LNCAP (cell line): ENCODE measurements at regions not wholly inside any gene's neighbourhood (a gene's known extent, or its start where the extent isn't known, plus 50 kb on each side); places are given as distances from the start of the nearest gene placed in this dataset.

Source experiments
- CTCF ChIP-seq: fragments of 450-650 bp; IDR thresholded peaks from 2 replicates; pipeline ENCODE4 v1.5.1; 2017; ENCODE audit warnings: mild to moderate bottlenecking

DNA sequence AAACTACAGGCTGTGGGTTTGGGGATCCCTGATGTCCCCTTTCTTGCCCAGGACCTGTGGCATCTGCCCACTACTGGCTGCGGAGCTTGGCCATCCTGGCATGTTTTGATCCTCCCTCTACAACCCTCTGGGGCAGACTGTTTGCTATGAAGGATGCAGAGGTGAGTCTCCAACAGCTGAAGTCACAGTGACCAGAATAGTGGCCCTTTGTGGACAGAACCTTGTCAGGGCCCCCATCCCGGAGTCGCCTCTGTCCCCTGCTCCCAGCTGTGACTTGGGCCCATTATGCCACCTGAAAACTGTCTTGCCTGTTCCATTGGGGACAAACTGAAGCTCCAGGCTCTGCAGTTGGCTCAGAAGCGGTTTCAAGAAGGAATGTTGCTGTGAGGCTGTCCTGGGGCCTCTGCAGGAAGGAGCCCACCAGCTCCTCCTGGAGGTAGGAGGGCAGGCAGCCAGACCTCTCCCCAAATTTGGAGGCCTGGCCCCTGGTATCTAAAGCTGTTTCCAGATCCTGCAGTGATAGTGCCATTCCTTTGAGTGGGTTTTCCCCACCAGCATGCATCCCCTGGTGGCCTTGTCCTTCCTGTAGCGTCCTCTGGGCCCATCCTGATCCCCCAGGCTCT lies 93.3 kb downstream of the BARX1 start:
- no peak for TF ChIP-seq CTCF

GRCh38 chr9:93860694-93861658 lies 94.2 kb downstream of the BARX1 start:
- no peak for TF ChIP-seq CTCF

- TF ChIP-seq CTCF: no peak
Observed at GRCh38 chr9:93859431-93860215, 95.5 kb downstream of the BARX1 start.

DNA sequence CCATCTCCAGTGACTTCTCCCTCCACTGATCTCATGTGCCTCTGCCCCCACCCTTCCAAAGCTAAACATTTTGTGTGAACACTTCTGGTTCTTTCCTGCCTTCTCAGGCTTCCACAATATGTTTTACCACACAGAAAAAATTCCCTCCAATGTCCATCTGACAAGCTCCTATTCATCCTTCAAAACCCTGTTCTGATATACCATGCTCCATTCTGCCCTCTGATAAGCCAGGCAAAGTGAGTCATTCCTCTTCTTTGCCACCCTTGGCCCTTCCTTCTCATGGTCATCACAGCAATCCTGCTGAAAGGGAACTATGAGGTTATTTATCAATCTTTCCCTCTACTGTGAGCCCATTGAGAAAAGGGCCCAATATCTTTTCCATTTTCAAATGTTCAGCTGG lies 97.6 kb downstream of the BARX1 start:
- no peak for TF ChIP-seq CTCF

GRCh38 chr9:93852728-93853127 lies 102.4 kb downstream of the BARX1 start:
- no peak for TF ChIP-seq CTCF

GRCh38 chr9:93846349-93846748 lies 108.8 kb downstream of the BARX1 start:
- no peak for TF ChIP-seq CTCF

DNA sequence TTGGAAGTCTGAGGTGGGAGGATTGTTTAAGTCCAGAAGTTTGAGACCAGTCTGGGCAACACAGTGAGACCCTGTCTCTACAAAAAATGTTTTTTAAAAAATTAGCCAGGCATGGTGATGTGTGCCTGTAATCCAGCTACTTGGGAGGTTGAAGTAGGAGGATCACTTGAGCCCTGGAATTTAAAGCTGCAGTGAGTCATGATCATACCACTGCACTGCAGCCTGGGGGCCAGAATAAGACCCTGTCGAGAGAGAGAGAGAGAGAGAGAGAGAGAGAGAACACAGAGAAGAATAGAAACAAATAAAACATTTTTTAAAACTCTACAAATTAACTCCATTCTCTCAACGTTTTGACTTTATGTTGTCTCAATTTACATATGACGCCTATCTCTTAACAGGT lies 111.8 kb downstream of the BARX1 start:
- TF ChIP-seq CTCF: no peak
